GM18508 (cell line): ENCODE measurements at regions not wholly inside any gene's neighbourhood (a gene's known extent, or its start where the extent isn't known, plus 50 kb on each side); places are given as distances from the start of the nearest gene placed in this dataset.

Source experiments
- ATAC-seq: cut with Tn5 transposase; IDR thresholded peaks from one replicate; pipeline ENCODE4 v1.9.1; 2021; ENCODE audit warnings: moderate number of reproducible peaks; ENCODE audit not compliant: insufficient read depth, unreplicated experiment

GRCh38 chr1:168913711-168914463 is 184.9 kb upstream of the DPT start:
- ATAC-seq, result no peak

GRCh38 chr1:168917309-168917708 is 188.3 kb upstream of the DPT start:
- ATAC-seq, result no peak

DNA sequence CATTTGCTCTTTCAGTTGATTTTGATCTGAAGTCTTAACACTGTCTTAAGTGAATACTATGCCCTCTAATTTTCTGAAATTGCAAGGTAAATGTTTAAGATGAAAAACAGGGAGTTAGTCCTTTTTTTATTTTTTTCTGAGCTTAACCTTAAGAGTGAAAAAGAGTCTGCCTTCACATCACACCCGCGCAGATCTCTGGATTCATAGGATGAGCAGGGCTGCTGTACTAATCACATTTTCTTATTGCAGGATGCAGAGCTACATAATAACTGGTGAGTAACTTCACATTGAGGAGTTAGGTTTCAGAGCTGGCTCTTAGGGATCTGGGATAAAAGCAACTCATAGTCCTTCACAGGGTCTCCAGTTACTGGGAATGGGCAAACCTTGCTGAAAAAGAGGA is 188.7 kb upstream of the ATP1B1 start:
- no peak for ATAC-seq

GRCh38 chr1:168918860-168919741 is 187.4 kb upstream of the ATP1B1 start:
- no peak for ATAC-seq

GRCh38 chr1:168920456-168921094 is 185.9 kb upstream of the ATP1B1 start:
- ATAC-seq, result no peak

DNA sequence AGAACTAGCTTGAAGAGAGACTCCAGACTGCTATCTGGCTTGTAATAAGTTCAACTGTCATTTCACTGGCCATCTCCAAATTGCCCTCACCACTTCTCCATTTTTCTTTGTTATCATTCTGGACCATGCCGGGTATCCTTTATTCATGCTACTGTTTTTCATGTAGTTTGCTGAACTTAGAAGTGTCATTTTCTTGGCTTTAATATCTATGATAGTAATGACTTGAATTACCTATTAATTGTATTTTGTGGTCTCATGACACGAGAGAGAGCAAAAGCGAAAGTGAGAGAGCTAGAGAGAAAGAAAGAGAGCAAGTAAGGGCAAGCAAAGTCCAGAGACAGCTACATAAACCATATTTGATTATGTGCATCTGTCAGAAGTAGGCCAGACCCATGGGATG is 184.9 kb upstream of the ATP1B1 start:
- no peak for ATAC-seq

GRCh38 chr1:168923521-168924136 is 182.9 kb upstream of the ATP1B1 start:
- ATAC-seq, result no peak

- ATAC-seq, result no peak
Measured at GRCh38 chr1:168924976-168925375, 181.5 kb upstream of the ATP1B1 start.

DNA sequence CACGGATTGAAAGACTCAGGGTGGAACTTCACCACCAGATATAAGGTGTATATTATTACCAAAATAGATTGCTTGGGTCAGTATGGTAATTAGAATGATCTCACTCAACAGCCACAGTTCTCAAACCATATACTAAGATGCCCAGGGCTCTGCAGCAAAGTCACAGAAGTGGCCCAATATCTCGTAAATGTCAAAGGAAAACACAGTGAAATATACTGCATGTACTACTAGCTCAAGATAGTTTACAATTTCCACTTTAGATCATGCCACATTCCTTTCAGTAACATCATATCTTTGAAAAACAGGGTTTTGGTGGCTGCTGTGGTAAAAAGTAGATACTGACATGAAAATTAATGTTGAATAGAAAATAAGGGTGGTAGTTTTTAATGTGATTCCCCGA is 180.3 kb upstream of the ATP1B1 start:
- ATAC-seq, result no peak

DNA sequence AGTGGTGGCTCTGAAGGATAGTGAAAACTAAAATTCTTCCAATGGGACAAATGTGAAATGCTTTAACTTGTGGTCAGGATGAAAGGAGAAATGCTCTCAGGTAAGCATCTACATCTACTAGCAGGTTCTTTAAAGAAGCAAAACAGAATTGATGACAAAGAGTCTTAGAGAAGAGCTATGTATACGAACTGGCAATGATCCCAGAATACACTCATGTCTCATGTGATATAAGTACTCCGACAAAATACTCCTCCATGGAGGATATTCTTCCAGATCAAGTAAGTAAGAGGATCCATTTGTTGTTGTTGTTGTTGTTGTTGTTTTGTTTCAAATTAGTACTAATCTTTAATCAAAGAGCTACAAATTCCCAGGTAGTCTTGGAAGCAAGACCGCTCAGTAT is 174.0 kb upstream of the ATP1B1 start:
- ATAC-seq, result no peak

DNA sequence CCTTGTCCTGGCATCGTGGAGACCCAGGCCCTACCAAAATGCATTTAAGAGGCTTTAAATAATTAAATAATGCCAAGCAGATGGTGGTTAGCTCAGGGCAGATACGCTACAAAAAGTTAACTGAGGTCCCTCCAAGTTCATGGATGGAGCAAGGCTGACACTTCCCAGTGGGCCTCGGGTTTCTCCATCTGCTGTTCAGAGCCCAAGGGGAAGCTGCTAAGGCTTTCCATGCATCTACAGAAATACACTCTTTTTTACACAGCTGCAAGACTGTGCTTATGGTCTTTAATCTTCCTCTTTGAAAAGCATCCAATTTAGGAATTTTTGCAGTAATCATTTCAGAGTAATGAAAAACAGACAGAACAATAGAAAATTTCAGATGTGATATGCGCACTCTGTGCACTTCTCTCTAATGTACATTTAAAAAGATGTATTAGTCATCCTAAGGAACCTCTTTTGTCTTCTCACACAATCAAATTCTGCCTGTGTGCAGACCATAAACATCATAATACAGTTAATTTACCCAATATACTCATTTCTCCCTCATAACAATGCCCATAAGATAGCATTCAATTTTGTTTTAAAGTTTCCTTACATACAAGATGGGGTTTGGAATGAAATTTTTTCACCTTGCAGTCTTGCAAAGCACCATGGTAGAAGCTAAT is 173.2 kb upstream of the ATP1B1 start:
- no peak for ATAC-seq

DNA sequence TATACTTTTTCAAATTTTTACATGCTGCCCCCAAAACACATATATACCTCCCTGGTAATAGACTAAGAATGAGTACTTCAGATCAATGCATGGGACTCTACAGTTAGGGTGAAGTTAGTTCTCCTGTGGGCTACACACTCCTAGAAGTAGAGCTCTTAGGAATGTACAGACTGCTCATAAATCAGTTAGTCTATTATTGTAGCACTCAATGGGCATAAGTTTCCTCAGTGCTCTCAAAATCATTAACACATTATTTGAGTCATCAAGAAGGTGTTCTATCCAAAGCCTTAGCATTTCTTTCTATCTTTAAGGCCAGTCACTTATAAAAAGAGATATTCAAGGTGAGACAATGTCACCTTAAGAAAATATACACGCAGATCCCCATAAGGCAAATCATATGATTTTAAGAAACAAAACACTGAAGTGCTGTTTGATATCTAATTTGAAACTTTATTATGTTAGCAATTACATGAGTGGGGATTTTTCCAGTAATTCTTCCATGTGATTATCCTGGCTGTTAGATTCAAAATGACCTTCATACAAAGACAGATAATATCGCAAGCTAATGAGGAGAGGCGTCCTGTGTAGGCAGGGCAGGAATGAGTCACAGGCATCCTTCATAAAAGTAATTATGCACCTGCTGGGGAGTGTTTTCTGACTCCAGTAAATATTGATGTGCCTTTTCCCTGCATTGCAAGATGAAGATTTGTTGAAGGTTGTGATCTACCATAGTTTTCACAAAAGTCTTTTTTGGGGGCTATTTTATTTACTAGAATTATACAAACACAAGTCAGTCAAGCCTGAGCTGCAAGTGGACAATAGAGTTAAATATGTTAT is 167.2 kb upstream of the ATP1B1 start:
- ATAC-seq, result no peak

GRCh38 chr1:168939947-168940223 is 166.6 kb upstream of the ATP1B1 start:
- ATAC-seq, result no peak

GRCh38 chr1:168941640-168942039 is 164.8 kb upstream of the ATP1B1 start:
- no peak for ATAC-seq

DNA sequence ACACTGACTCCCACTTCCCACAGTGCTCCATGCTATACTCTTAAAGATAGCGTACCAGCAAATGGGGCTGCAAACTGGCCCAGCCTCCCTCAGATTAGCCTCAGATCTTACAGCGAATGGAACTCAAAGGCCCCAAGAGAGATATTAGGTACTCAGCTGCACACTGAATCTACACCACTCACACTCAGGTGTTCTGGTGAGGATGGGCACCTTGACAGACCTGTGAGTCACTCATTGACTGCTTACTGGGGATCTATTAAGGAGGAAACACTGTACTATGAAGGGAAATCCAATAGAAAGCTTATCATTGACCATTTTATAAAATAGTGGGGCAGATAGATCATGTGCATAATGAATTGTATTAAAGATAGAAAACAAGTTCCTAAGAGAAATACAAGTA is 164.3 kb upstream of the ATP1B1 start:
- ATAC-seq, result no peak

GRCh38 chr1:168945870-168946269 is 160.6 kb upstream of the ATP1B1 start:
- ATAC-seq, result no peak

- ATAC-seq, result no peak
Measured at GRCh38 chr1:168947041-168947440, 159.4 kb upstream of the ATP1B1 start.

DNA sequence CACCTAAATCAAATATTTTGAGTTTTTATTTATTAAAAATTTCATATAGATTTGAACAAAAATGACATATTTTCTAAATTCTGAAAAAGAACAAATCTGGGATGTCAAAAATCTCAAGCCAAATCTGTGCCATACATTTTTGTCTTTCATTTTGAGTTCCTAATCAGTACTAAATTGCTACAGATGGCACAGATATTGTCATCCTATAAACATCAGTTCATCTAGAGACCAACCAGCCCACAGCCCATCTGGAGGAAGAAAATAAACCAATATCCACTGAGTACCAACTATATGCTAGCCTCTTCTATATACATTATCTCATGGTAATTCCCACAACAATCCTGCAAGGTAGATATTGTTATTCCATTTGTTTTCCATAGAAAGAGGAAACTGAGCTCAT is 156.8 kb upstream of the ATP1B1 start:
- ATAC-seq, result no peak

DNA sequence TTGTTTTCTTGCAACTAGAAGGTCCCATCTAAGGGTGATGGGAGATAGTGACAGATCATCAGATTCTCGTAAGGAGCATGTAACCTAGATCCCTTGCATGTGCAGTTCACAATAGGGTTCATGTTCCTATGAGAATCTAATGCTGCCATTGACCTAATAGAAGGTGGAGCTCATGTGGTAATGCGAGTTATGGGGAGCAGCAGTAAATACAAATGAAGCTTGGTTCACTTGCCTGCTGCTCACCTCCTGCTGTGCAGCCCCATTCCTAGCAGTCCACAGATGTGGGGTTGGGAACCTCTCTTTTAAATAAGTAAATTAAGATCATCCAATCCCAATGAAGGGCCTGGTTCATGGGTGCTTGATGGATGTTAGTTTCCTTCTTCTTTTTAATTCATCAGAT is 148.7 kb upstream of the ATP1B1 start:
- no peak for ATAC-seq
